Endothelial cell (in vitro differentiated cells): ENCODE measurements at regions not wholly inside any gene's neighbourhood (a gene's known extent, or its start where the extent isn't known, plus 50 kb on each side); places are given as distances from the start of the nearest gene placed in this dataset.

ENCODE experiments used
- DNase-seq: peaks from one replicate; pipeline ENCODE4 v3.0.0; 2021; ENCODE audit warnings: low spot score
- H3K27ac Mint-ChIP-seq: one replicate; pipeline ENCODE4 v1.8.0; 2021; ENCODE audit warnings: mixed read lengths, inconsistent platforms; ENCODE audit not compliant: unreplicated experiment
- H3K27me3 Mint-ChIP-seq: one replicate; pipeline ENCODE4 v1.8.0; 2021; ENCODE audit warnings: mild to moderate bottlenecking, moderate library complexity, mixed read lengths, inconsistent platforms; ENCODE audit not compliant: unreplicated experiment
- H3K36me3 Mint-ChIP-seq: one replicate; pipeline ENCODE4 v1.8.0; 2021; ENCODE audit warnings: mild to moderate bottlenecking, low read depth, mixed read lengths, inconsistent platforms; ENCODE audit not compliant: unreplicated experiment
- H3K4me1 Mint-ChIP-seq: one replicate; pipeline ENCODE4 v1.8.0; 2021; ENCODE audit warnings: mild to moderate bottlenecking, mixed read lengths, inconsistent platforms; ENCODE audit not compliant: unreplicated experiment
- H3K4me3 Mint-ChIP-seq: one replicate; pipeline ENCODE4 v1.8.0; 2021; ENCODE audit warnings: mild to moderate bottlenecking, mixed read lengths, inconsistent platforms; ENCODE audit not compliant: unreplicated experiment
- H3K9me3 Mint-ChIP-seq: one replicate; pipeline ENCODE4 v1.8.0; 2021; ENCODE audit warnings: mixed read lengths, inconsistent platforms; ENCODE audit not compliant: unreplicated experiment
- CTCF ChIP-seq: fragments of 200-600 bp; sonication (generic); IDR thresholded peaks from one replicate; pipeline ENCODE4 v1.5.0; 2021; ENCODE audit warnings: antibody characterized with exemption; ENCODE audit not compliant: unreplicated experiment

- H3K4me3 Mint-ChIP-seq = no peak overlapping the region
- no peak for TF ChIP-seq CTCF
- H3K27ac Mint-ChIP-seq = no peak overlapping the region
- no peaks in the 10 kb centered on the region for H3K36me3 Mint-ChIP-seq
- no peaks in the 10 kb centered on the region for H3K27me3 Mint-ChIP-seq
- H3K4me1 Mint-ChIP-seq = no peaks in the 10 kb centered on the region
- DNase-seq = no peak
- H3K9me3 Mint-ChIP-seq = no peaks in the 10 kb centered on the region
Measured at GRCh38 chr10:106134326-106135000, 1030.0 kb downstream of the SORCS1 start.

GRCh38 chr10:106133451-106133850 lies 1031.1 kb downstream of the SORCS1 start:
- Mint-ChIP-seq H3K27ac (no peak overlapping the region), H3K9me3 (no peaks in the 10 kb centered on the region), H3K4me1 (no peaks in the 10 kb centered on the region), H3K27me3 (no peaks in the 10 kb centered on the region), H3K4me3 (no peak overlapping the region), H3K36me3 (no peaks in the 10 kb centered on the region)
- no peak for DNase-seq
- TF ChIP-seq CTCF = no peak

DNA sequence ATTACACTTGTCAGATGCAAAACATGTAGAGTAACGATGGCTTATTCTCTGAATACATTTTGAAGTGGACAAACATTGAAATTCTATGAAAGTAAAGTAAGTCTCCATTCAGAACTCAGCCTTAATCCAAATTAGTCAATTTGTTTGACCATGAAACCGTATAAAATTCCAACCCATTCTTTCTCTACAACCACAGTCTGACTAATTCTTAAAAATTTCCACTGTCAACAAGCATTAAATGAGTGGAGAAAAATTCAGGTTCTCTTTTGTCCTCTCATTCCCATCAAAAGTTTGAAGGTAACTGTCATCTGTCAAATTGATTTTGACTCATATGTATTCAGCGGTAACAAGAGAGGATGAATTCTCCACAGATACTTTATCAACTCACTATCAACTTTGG lies 1031.5 kb downstream of the SORCS1 start:
- DNase-seq = no peak
- Mint-ChIP-seq H3K4me3 (no peak overlapping the region), H3K27me3 (no peaks in the 10 kb centered on the region), H3K9me3 (no peaks in the 10 kb centered on the region), H3K4me1 (no peaks in the 10 kb centered on the region), H3K27ac (no peak overlapping the region), H3K36me3 (no peaks in the 10 kb centered on the region)
- TF ChIP-seq CTCF = no peak

GRCh38 chr10:106114656-106115186 lies 1049.8 kb downstream of the SORCS1 start:
- H3K27me3 Mint-ChIP-seq = no peaks in the 10 kb centered on the region
- no peak for DNase-seq
- TF ChIP-seq CTCF = no peak
- H3K4me3 Mint-ChIP-seq = no peak overlapping the region
- H3K27ac Mint-ChIP-seq = no peak overlapping the region
- H3K36me3 Mint-ChIP-seq = no peaks in the 10 kb centered on the region
- H3K9me3 Mint-ChIP-seq = no peaks in the 10 kb centered on the region
- H3K4me1 Mint-ChIP-seq = peaks cover under 1% of the 10 kb centered on the region

- H3K4me3 Mint-ChIP-seq = no peak overlapping the region
- no peaks in the 10 kb centered on the region for H3K27me3 Mint-ChIP-seq
- no peak for TF ChIP-seq CTCF
- H3K36me3 Mint-ChIP-seq = no peaks in the 10 kb centered on the region
- no peak overlapping the region for H3K27ac Mint-ChIP-seq
- no peak for DNase-seq
- peaks cover 5% of the 10 kb centered on the region for H3K4me1 Mint-ChIP-seq
- H3K9me3 Mint-ChIP-seq = no peaks in the 10 kb centered on the region
Measured at GRCh38 chr10:106111246-106111645, 1053.3 kb downstream of the SORCS1 start.
